ENCODE measurements at regions not wholly inside any gene's neighbourhood (a gene's known extent, or its start where the extent isn't known, plus 50 kb on each side); places are given as distances from the start of the nearest gene placed in this dataset.

DNA sequence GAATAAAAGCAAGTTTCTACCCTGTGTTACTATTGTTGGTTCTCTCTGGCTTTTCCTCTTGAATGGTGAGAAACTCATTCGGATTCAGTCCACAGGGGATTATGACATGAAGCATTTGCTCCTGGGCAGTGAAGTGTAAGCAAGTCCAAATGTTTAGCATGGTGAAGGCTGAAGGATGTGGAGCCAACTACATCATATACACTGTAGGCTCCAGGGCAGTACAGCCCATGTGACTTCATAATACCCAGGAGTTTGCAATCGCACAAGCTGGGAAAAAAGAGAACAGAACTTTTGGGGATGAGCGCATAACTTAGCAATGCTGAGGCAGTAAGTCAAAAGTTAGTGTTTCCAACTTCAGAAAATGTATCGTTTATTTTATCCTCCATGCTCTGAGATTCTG, 695.7 kb upstream of the POU3F3 start:
- 34 to 65% methylated on average over 4 of the region's 4 CpGs for WGBS, 2 donors

GRCh38 chr2:104163611-104164130, 690.2 kb upstream of the POU3F3 start:
- no peak for DNase-seq (ENCODE audit: low spot score in 2 of 2)
- intact Hi-C loops (cut with DNase I; ENCODE audit: low total_unique reads): no loop called here
- TF ChIP-seq CTCF (IDR thresholded peaks at IDR 0.05): no peak
- no peak for TF ChIP-seq POLR2A (IDR thresholded peaks at IDR 0.05)
- WGBS, 2 donors: 49 to 51% methylated on average over 2 of the region's 2 CpGs
- no peak overlapping the region for H3K4me3 ChIP-seq (ENCODE audit: low read depth, poor library complexity, severe bottlenecking)

More for the DNA sequence above, 695.7 kb upstream of the POU3F3 start:
- no peak for TF ChIP-seq POLR2A (IDR thresholded peaks at IDR 0.05)
- no peak for TF ChIP-seq CTCF (IDR thresholded peaks at IDR 0.05)
- intact Hi-C loops (cut with DNase I; ENCODE audit: low total_unique reads): no loop called here
- DNase-seq (ENCODE audit: low spot score in 2 of 2): no peak
- no peak overlapping the region for H3K4me3 ChIP-seq (ENCODE audit: low read depth, poor library complexity, severe bottlenecking)

DNA sequence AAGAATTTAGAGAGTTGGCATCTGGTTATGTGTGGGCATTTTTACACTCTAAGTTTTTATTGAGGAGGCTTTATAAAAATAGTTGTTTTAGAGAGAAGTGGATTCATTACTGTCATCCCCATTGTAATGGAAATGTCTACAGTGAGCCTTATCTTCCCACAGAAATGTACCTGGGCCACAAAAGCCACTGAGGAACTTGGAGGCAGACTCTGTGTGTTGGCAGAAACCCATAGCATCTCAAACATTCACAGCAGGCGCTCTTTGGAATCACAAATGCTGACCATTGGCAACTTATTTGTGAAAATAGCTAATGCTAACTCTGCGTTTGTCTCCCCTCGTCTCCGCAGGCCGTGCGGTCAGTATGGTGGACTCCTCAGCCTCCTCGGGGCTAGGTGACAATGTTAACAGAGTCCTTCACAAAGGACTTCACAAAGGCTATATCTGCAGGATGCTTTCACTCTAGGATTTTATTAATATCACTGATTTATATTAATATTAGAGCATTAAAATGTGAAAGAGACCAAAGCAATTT, 689.1 kb upstream of the POU3F3 start:
- WGBS, 2 donors: 91 to 95% methylated on average over 7 of the region's 7 CpGs
- H3K4me3 ChIP-seq (ENCODE audit: low read depth, poor library complexity, severe bottlenecking): no peak overlapping the region
- DNase-seq (ENCODE audit: low spot score in 2 of 2): no peak
- no peak for TF ChIP-seq CTCF (IDR thresholded peaks at IDR 0.05)
- TF ChIP-seq POLR2A (IDR thresholded peaks at IDR 0.05): no peak
- intact Hi-C loops (cut with DNase I; ENCODE audit: low total_unique reads): no loop called here

DNA sequence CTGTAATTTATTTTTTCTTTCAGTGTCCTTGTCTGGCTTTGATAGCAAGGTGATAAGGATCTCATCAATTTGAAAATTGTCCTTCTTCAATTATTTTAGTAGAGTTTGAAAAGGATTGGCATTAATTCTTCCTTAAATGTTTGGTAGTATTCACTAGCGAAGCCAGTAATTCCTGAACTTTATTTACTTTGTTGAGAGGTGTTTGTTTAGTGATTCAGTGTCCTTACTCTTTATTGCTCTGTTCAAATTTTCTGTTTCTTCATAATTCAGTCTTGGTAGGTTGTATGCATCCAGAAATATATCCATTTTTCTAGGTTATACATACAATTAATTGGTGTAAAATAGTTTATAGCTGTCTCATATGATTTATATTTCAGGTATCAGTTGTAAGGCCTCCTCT, 676.7 kb upstream of the POU3F3 start:
- intact Hi-C loops (cut with DNase I; ENCODE audit: low total_unique reads): no loop called here
- WGBS, 2 donors: 80 to 83% methylated on average over 1 of the region's 1 CpG
- no peak for DNase-seq (ENCODE audit: low spot score in 2 of 2)
- H3K4me3 ChIP-seq (ENCODE audit: low read depth, poor library complexity, severe bottlenecking): no peak overlapping the region
- TF ChIP-seq POLR2A (IDR thresholded peaks at IDR 0.05): no peak
- TF ChIP-seq CTCF (IDR thresholded peaks at IDR 0.05): no peak

GRCh38 chr2:104179644-104180043, 674.3 kb upstream of the POU3F3 start:
- WGBS, 2 donors: 93 to 100% methylated on average over 1 of the region's 1 CpG
- no peak overlapping the region for H3K4me3 ChIP-seq (ENCODE audit: low read depth, poor library complexity, severe bottlenecking)
- TF ChIP-seq POLR2A (IDR thresholded peaks at IDR 0.05) (no peak), CTCF (IDR thresholded peaks at IDR 0.05) (no peak)
- intact Hi-C loops (cut with DNase I; ENCODE audit: low total_unique reads): no loop called here
- DNase-seq (ENCODE audit: low spot score in 2 of 2): no peak

Data from lower leg skin (tissue), 4 donors.